ENCODE measurements at regions not wholly inside any gene's neighbourhood (a gene's known extent, or its start where the extent isn't known, plus 50 kb on each side); places are given as distances from the start of the nearest gene placed in this dataset.
"Not testable (repeated sequence)": the region's sequence is repeated elsewhere in the genome, so short reads cannot be mapped to it uniquely, and the experiment has no call there.

DNA sequence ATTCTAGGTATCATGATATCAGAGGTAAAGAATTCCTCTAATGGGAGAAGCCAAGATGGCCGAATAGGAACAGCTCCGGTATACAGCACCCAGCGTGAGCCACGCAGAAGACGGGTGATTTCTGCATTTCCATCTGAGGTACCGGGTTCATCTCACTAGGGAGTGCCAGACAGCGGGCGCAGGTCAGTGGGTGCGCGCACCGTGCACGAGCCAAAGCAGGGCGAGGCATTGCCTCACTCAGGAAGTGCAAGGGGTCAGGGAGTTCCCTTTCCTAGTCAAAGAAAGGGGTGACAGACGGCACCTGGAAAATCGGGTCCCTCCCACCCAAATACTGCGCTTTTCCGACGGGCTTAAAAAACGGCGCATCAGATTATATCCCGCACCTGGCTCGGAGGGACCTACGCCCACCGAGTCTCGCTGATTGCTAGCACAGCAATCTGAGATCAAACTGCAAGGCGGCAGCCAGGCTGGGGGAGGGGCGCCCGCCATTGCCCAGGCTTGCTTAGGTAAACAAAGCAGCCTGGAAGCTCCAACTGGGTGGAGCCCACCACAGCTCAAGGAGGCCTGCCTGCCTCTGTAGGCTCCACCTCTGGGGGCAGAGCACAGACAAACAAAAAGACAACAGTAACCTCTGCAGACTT lies 70.4 kb upstream of the ALCAM start:
- DNase-seq, result not testable (repeated sequence)

DNA sequence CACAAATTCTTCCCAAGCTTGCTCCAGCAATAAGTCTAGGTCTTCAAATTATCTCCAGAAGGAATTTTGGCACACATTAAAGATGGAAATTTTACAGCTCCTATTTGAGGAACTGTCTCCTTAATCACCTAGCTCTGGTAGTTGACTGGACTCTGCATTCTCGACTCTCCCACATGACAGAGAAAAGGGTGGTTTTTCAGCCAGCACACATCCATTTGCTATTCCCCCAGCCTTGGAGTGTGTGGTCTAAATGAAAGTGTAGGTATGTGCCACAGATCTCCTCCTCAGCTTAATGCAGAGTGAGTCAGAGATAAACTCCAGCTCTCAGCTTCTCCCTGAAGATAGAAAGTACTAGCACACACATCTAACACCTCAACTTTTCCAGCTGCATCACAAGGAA lies 62.2 kb upstream of the ALCAM start:
- DNase-seq, result no peak

DNA sequence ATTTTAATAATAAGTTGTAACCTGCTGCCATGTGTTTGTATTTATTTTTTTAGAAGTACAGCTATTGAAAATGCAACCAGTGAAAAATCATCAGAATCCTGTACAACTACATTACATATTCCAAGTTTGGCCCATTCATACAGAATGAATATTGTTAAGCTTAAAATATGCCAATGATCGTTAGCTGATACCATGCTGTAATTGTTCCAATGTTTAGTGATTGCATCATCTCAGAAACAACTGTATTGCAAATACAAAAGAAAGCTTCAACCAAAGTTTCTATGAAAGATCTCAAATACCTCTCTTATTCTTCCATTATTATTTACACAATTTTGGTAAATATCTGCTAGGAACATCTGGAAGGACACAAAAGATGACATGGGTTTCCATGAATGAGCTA lies 51.6 kb upstream of the ALCAM start:
- DNase-seq, result no peak

DNA sequence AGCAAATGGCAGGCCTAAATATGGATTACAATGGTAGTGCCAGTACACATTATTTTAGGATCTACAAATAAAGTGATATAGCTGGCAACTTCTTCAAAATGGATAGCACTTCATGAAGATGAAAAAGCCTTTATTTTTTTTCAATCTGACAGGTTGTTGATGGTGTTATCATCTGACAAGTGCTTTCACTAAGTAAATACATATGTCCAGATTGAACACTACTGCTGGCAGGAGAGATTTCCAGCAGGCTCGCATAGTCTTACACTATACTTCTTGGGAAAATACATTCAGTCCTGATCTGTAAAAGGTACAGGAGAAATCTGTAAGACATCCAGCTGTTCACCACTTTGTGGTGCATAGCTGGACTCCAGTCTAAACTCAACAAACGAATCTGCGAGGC lies 50.9 kb upstream of the ALCAM start:
- no peak for DNase-seq

DNA sequence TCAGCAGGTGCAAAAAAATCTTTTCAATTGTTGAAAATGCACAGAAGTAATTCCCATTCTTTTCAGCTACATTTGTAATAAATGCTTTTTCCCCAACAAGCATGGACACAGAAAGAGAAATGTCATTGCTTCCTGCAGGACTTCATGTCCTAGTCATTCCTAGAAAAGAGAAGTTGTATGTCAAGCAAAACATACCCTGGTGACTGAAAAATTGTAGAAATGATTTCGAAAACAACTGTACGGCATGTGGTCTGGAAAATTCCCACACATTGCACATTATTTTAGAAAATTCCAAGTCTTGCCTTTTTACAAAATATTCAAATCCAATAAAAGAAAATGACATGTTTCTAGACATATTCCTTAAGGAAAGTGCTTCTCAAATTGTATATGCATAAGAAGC lies 50.4 kb upstream of the ALCAM start:
- peak; percentile 58 for DNase-seq

Data from suppressor macrophage treated with lipopolysaccharide for 4 hours (primary cell).